ENCODE measurements at regions not wholly inside any gene's neighbourhood (a gene's known extent, or its start where the extent isn't known, plus 50 kb on each side); places are given as distances from the start of the nearest gene placed in this dataset.
"Not testable (repeated sequence)": the region's sequence is repeated elsewhere in the genome, so short reads cannot be mapped to it uniquely, and the experiment has no call there.

- FAIRE-seq = no peak
These were observed 50.6 kb upstream of the C1QTNF9B start for GRCh38 chr13:23947893-23948292.

GRCh38 chr13:23949200-23949599, 51.9 kb upstream of the C1QTNF9B start:
- FAIRE-seq = no peak

GRCh38 chr13:23949736-23950135, 52.4 kb upstream of the C1QTNF9B start:
- no peak for FAIRE-seq

GRCh38 chr13:23950736-23951510, 53.6 kb upstream of the C1QTNF9B start:
- FAIRE-seq = no peak

GRCh38 chr13:23952796-23953195, 55.5 kb upstream of the C1QTNF9B start:
- no peak for FAIRE-seq

- no peak for FAIRE-seq
These were observed 56.7 kb upstream of the C1QTNF9B start for GRCh38 chr13:23953860-23954512.

GRCh38 chr13:23955064-23955463, 57.8 kb upstream of the C1QTNF9B start:
- FAIRE-seq = no peak

GRCh38 chr13:23956106-23956505, 58.8 kb upstream of the C1QTNF9B start:
- FAIRE-seq = no peak

- FAIRE-seq = no peak
These were observed 60.7 kb upstream of the C1QTNF9B start for GRCh38 chr13:23957981-23958380.

- FAIRE-seq = no peak
These were observed 62.0 kb upstream of the C1QTNF9B start for GRCh38 chr13:23959231-23959862.

- peak; percentile 97 for FAIRE-seq
These were observed 63.4 kb upstream of the C1QTNF9B start for GRCh38 chr13:23960566-23961156.

GRCh38 chr13:23963184-23963931, 66.1 kb upstream of the C1QTNF9B start:
- FAIRE-seq = no peak

- no peak for FAIRE-seq
These were observed 66.6 kb upstream of the C1QTNF9B start for GRCh38 chr13:23963947-23964346.

- FAIRE-seq = no peak
These were observed 68.0 kb upstream of the C1QTNF9B start for GRCh38 chr13:23965346-23965745.

GRCh38 chr13:23966221-23966690, 69.0 kb upstream of the C1QTNF9B start:
- FAIRE-seq = no peak

GRCh38 chr13:23966691-23967615, 69.7 kb upstream of the C1QTNF9B start:
- FAIRE-seq = no peak

- not testable (repeated sequence) for FAIRE-seq
These were observed 70.5 kb upstream of the C1QTNF9B start for GRCh38 chr13:23967792-23968191.

GRCh38 chr13:23969647-23970046, 72.3 kb upstream of the C1QTNF9B start:
- FAIRE-seq = peak; percentile 72

- FAIRE-seq = no peak
These were observed 82.3 kb upstream of the C1QTNF9B start for GRCh38 chr13:23979361-23980159.

- peak; percentile 74 for FAIRE-seq
These were observed 82.9 kb upstream of the C1QTNF9B start for GRCh38 chr13:23980160-23980551.

GRCh38 chr13:23983671-23984070, 86.4 kb upstream of the C1QTNF9B start:
- no peak for FAIRE-seq

Measured in islet of Langerhans (tissue), 1 donor.